SU-DHL-6 (cell line): ENCODE measurements at regions not wholly inside any gene's neighbourhood (a gene's known extent, or its start where the extent isn't known, plus 50 kb on each side); places are given as distances from the start of the nearest gene placed in this dataset.

ENCODE experiments used
- EZH2phosphoT487 ChIP-seq: fragments of 200-600 bp; sonication (generic), shearing (Covaris generic); conservative IDR thresholded peaks from 2 replicates; pipeline ENCODE4 v1.6.1; 2018; ENCODE audit warnings: mild to moderate bottlenecking, antibody characterized with exemption, low read length, moderate library complexity, mixed read lengths
- TF ChIP-seq, protein P1 (sequence below): fragments of 200-600 bp; sonication (generic); IDR thresholded peaks from one replicate; pipeline ENCODE4 v1.5.1; 2017; ENCODE audit warnings: antibody characterized with exemption, mild to moderate bottlenecking, low read length, moderate library complexity; ENCODE audit not compliant: insufficient read depth, poor library complexity, severe bottlenecking

DNA sequence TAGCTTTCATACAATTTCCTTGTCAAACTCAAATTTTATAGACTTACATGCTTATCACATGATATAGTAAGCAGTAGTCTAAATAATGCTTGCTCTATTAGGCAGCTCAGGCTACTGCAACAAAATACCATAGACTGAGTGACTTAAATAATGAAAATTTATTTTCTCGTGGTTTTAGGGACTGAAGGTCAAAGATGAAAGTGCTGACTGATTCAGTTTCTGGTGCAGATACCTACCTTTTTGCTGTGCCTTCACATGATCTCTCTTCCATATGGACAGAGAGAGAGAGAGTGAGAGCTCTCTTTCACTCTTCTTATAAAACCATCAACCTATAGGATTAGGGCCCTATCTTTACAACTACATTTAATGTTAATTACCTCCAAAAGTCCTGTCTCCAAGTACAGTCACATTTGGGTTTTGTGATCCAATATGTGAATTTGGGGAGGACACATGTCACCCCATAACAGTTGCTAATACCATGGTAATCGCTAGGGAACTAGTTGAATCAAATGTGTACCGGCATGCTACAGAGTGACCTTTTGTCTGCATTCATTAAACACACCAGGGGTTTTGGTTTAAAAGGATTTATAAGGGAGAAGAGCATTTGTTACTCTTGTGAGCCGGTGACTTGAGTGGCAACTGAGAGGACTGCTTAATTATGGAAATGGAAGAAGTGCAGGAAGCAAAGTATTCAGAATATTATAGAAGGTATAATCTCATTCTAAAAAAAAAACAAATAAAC lies 723.4 kb upstream of the LRRTM4 start:
- TF ChIP-seq, protein P1, sequence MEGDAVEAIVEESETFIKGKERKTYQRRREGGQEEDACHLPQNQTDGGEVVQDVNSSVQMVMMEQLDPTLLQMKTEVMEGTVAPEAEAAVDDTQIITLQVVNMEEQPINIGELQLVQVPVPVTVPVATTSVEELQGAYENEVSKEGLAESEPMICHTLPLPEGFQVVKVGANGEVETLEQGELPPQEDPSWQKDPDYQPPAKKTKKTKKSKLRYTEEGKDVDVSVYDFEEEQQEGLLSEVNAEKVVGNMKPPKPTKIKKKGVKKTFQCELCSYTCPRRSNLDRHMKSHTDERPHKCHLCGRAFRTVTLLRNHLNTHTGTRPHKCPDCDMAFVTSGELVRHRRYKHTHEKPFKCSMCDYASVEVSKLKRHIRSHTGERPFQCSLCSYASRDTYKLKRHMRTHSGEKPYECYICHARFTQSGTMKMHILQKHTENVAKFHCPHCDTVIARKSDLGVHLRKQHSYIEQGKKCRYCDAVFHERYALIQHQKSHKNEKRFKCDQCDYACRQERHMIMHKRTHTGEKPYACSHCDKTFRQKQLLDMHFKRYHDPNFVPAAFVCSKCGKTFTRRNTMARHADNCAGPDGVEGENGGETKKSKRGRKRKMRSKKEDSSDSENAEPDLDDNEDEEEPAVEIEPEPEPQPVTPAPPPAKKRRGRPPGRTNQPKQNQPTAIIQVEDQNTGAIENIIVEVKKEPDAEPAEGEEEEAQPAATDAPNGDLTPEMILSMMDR = no peak
- TF ChIP-seq EZH2phosphoT487 = no peak
